Esophagus (tissue), 2 donors: ENCODE measurements at regions not wholly inside any gene's neighbourhood (a gene's known extent, or its start where the extent isn't known, plus 50 kb on each side); places are given as distances from the start of the nearest gene placed in this dataset.
"Not testable (repeated sequence)": the region's sequence is repeated elsewhere in the genome, so short reads cannot be mapped to it uniquely, and the experiment has no call there.

Experiments
- H3K27ac ChIP-seq, 2 donors: one replicate each; pipeline ENCODE4 v1.5.1; 2013; ENCODE audit warnings: low read depth in 2 of 2, mild to moderate bottlenecking in 2 of 2, inconsistent platforms in 1 of 2, low read length in 1 of 2, moderate library complexity in 1 of 2
- H3K27me3 ChIP-seq, 2 donors: one replicate each; pipeline ENCODE4 v1.6.1; 2013; ENCODE audit warnings: low read length in 2 of 2, control low read depth in 1 of 2, mild to moderate bottlenecking in 1 of 2; ENCODE audit not compliant: insufficient read depth in 2 of 2, control insufficient read depth in 1 of 2
- H3K36me3 ChIP-seq, 2 donors: one replicate each; pipeline ENCODE4 v1.6.1; 2013; ENCODE audit warnings: low read length in 1 of 2; ENCODE audit not compliant: control insufficient read depth in 2 of 2, insufficient read depth in 2 of 2
- H3K4me1 ChIP-seq, 2 donors: one replicate each; pipeline ENCODE4 v1.6.1; 2013; ENCODE audit warnings: low read length in 1 of 2; ENCODE audit not compliant: control insufficient read depth in 2 of 2, insufficient read depth in 2 of 2
- H3K4me3 ChIP-seq, 2 donors: one replicate each; pipeline ENCODE4 v1.5.1; 2013; ENCODE audit warnings: low read length in 2 of 2, mild to moderate bottlenecking in 2 of 2, low read depth in 1 of 2, moderate library complexity in 1 of 2
- H3K9me3 ChIP-seq, 2 donors: one replicate each; pipeline ENCODE4 v1.6.1; 2013; ENCODE audit warnings: mild to moderate bottlenecking in 2 of 2, low read depth in 1 of 2, low read length in 1 of 2, moderate library complexity in 1 of 2; ENCODE audit not compliant: control insufficient read depth in 2 of 2, insufficient read depth in 1 of 2
- WGBS, 2 donors: extraction: QIAGEN DNeasy Blood & Tissue Kit; methylation state at CpG; one replicate each; pipeline ENCODE4 v1.1.7; 2013; 5-methylcytosine and 5-hydroxymethylcytosine counted together
- donor health status: healthy with polysubstance abuse.
- donor health status: Bipolar disorder and iron deficiency.

GRCh38 chr4:118625097-118625496 is 60.1 kb upstream of the METTL14 start:
- not testable (repeated sequence) for H3K27me3 ChIP-seq, H3K4me1 ChIP-seq, H3K36me3 ChIP-seq, H3K27ac ChIP-seq, H3K4me3 ChIP-seq, H3K9me3 ChIP-seq
- whole genome bisulfite sequencing, 2 donors, result 91 to 100% methylated on average over 2 to 4 of the region's 4 CpGs

- WGBS, 2 donors, result 84 to 88% methylated on average over 2 of the region's 2 CpGs
- H3K9me3 ChIP-seq, H3K27ac ChIP-seq, H3K27me3 ChIP-seq, H3K4me3 ChIP-seq, H3K36me3 ChIP-seq, H3K4me1 ChIP-seq: not testable (repeated sequence)
Observed at GRCh38 chr4:118629697-118630096, 55.5 kb upstream of the METTL14 start.

GRCh38 chr4:118630897-118631296 is 54.3 kb upstream of the METTL14 start:
- H3K4me1 ChIP-seq, H3K27me3 ChIP-seq, H3K36me3 ChIP-seq, H3K4me3 ChIP-seq, H3K9me3 ChIP-seq, H3K27ac ChIP-seq: not testable (repeated sequence)
- 89 to 100% methylated on average over 1 to 5 of the region's 7 CpGs for WGBS, 2 donors

GRCh38 chr4:118631321-118632050 is 53.7 kb upstream of the METTL14 start:
- H3K9me3 ChIP-seq, H3K27me3 ChIP-seq, H3K36me3 ChIP-seq, H3K4me1 ChIP-seq, H3K4me3 ChIP-seq, H3K27ac ChIP-seq: not testable (repeated sequence)
- 88 to 95% methylated on average over 11 of the region's 11 CpGs for WGBS, 2 donors

GRCh38 chr4:118633476-118633875 is 51.7 kb upstream of the METTL14 start:
- H3K4me3 ChIP-seq, H3K9me3 ChIP-seq, H3K4me1 ChIP-seq, H3K27me3 ChIP-seq, H3K36me3 ChIP-seq, H3K27ac ChIP-seq: not testable (repeated sequence)
- 95 to 96% methylated on average over 16 to 22 of the region's 22 CpGs for WGBS, 2 donors

- not testable (repeated sequence) for H3K4me3 ChIP-seq, H3K27me3 ChIP-seq, H3K36me3 ChIP-seq, H3K9me3 ChIP-seq, H3K27ac ChIP-seq, H3K4me1 ChIP-seq
- WGBS, 2 donors, result 94 to 96% methylated on average over 26 to 33 of the region's 33 CpGs
Observed at GRCh38 chr4:118634126-118634875, 50.9 kb upstream of the METTL14 start.
